NCI-H2029 treated with DMSO at 0.1 percent for 48 hours (cell line): ENCODE measurements at regions not wholly inside any gene's neighbourhood (a gene's known extent, or its start where the extent isn't known, plus 50 kb on each side); places are given as distances from the start of the nearest gene placed in this dataset.

Experiments
- DNase-seq: peaks from one replicate; lab custom pipeline; 2025; lab: John Stamatoyannopoulos, UW

- no peak for DNase-seq
Measured at GRCh38 chr18:67380867-67381266, 135.7 kb downstream of the DSEL start.

- DNase-seq = no peak
Measured at GRCh38 chr18:67379981-67380380, 136.5 kb downstream of the DSEL start.

GRCh38 chr18:67376372-67376771 is 140.1 kb downstream of the DSEL start:
- DNase-seq = no peak

- no peak for DNase-seq
Measured at GRCh38 chr18:67373636-67374035, 142.9 kb downstream of the DSEL start.

GRCh38 chr18:67367540-67367939 is 149.0 kb downstream of the DSEL start:
- DNase-seq = no peak

GRCh38 chr18:67363694-67364093 is 152.8 kb downstream of the DSEL start:
- no peak for DNase-seq

- no peak for DNase-seq
Measured at GRCh38 chr18:67362906-67363305, 153.6 kb downstream of the DSEL start.

- no peak for DNase-seq
Measured at GRCh38 chr18:67359873-67360838, 156.4 kb downstream of the DSEL start.

GRCh38 chr18:67358947-67359346 is 157.6 kb downstream of the DSEL start:
- no peak for DNase-seq

- DNase-seq = no peak
Measured at GRCh38 chr18:67354692-67355091, 161.8 kb downstream of the DSEL start.

GRCh38 chr18:67354091-67354490 is 162.4 kb downstream of the DSEL start:
- DNase-seq = no peak

GRCh38 chr18:67347438-67347837 is 169.1 kb downstream of the DSEL start:
- no peak for DNase-seq

- no peak for DNase-seq
Measured at GRCh38 chr18:67342159-67342558, 174.4 kb downstream of the DSEL start.

GRCh38 chr18:67337696-67338095 is 178.8 kb downstream of the DSEL start:
- DNase-seq = no peak

GRCh38 chr18:67331857-67332256 is 184.7 kb downstream of the DSEL start:
- no peak for DNase-seq

- no peak for DNase-seq
Measured at GRCh38 chr18:67319109-67319508, 197.4 kb downstream of the DSEL start.

GRCh38 chr18:67318651-67319050 is 197.9 kb downstream of the DSEL start:
- no peak for DNase-seq

- no peak for DNase-seq
Measured at GRCh38 chr18:67310826-67311225, 205.7 kb downstream of the DSEL start.

GRCh38 chr18:67308819-67309218 is 207.7 kb downstream of the DSEL start:
- no peak for DNase-seq

GRCh38 chr18:67305466-67305865 is 211.1 kb downstream of the DSEL start:
- no peak for DNase-seq

GRCh38 chr18:67302043-67302442 is 214.5 kb downstream of the DSEL start:
- no peak for DNase-seq

GRCh38 chr18:67301592-67301991 is 214.9 kb downstream of the DSEL start:
- DNase-seq = no peak

GRCh38 chr18:67300498-67300897 is 216.0 kb downstream of the DSEL start:
- no peak for DNase-seq

- DNase-seq = no peak
Measured at GRCh38 chr18:67292814-67293213, 223.7 kb downstream of the DSEL start.
